CD4-positive, alpha-beta T cell (primary cell): ENCODE measurements at regions not wholly inside any gene's neighbourhood (a gene's known extent, or its start where the extent isn't known, plus 50 kb on each side); places are given as distances from the start of the nearest gene placed in this dataset.

ENCODE experiments used
- ATAC-seq: fragments of 200-7000 bp; cut with Tn5 transposase; one replicate; pipeline ENCODE4 v1.10.0; 2022; ENCODE audit warnings: mild to moderate bottlenecking; ENCODE audit not compliant: poor library complexity
- CTCF ChIA-PET: fragments of 350-600 bp; sonication (Branson Sonifier 250); formaldehyde crosslinking; loops from one replicate; lab custom pipeline; 2021; ENCODE audit warnings: antibody characterized with exemption, inconsistent platforms; lab: Charles Lee
- POLR2A ChIA-PET: fragments of 350-600 bp; sonication (Branson Sonifier 250); formaldehyde crosslinking; loops from one replicate; lab custom pipeline; 2021; ENCODE audit warnings: antibody characterized with exemption, inconsistent platforms; lab: Charles Lee
- DNase-seq, 14 experiments: peaks; one replicate each; pipeline ENCODE4 v3.0.0-alpha.2; 2013 to 2020; ENCODE audit warnings: mixed read lengths in 2 of 14
- H3K27ac ChIP-seq, 2 donors: one replicate each; pipeline versions ENCODE4 v1.5.1 to v1.7.0; 2013; ENCODE audit warnings: low read length in 2 of 2, low read depth in 1 of 2, mild to moderate bottlenecking in 1 of 2
- H3K27me3 ChIP-seq, 2 experiments: 1 replicate in 1 of 2; 2 replicates in 1 of 2; pipeline versions ENCODE4 v1.6.1 to v1.7.0; 2013; ENCODE audit warnings: low read length in 2 of 2, control low read depth in 1 of 2, mild to moderate bottlenecking in 1 of 2, moderate library complexity in 1 of 2; ENCODE audit not compliant: insufficient read depth in 2 of 2, control insufficient read depth in 1 of 2
- H3K36me3 ChIP-seq: one replicate; pipeline ENCODE4 v1.6.1; 2013; ENCODE audit warnings: low read length, control low read depth; ENCODE audit not compliant: insufficient read depth
- H3K4me1 ChIP-seq: one replicate; pipeline ENCODE4 v1.6.1; 2013; ENCODE audit warnings: low read length, control low read depth; ENCODE audit not compliant: insufficient read depth
- H3K4me3 ChIP-seq: one replicate; pipeline ENCODE4 v1.5.1; 2013; ENCODE audit warnings: mild to moderate bottlenecking, low read length, moderate library complexity
- H3K9me3 ChIP-seq, 2 experiments: 1 replicate in 1 of 2; 2 replicates in 1 of 2; pipeline versions ENCODE4 v1.6.1 to v1.7.0; 2013; ENCODE audit warnings: low read length in 2 of 2, mild to moderate bottlenecking in 2 of 2, control low read depth in 1 of 2, moderate library complexity in 1 of 2; ENCODE audit not compliant: control insufficient read depth in 1 of 2, insufficient read depth in 1 of 2
- H3K27ac Mint-ChIP-seq: one replicate; pipeline ENCODE4 v1.8.0; 2020; ENCODE audit warnings: mixed read lengths
- H3K27me3 Mint-ChIP-seq: one replicate; pipeline ENCODE4 v1.8.0; 2021; ENCODE audit warnings: mixed read lengths
- H3K36me3 Mint-ChIP-seq: one replicate; pipeline ENCODE4 v1.8.0; 2021; ENCODE audit warnings: low read depth, mixed read lengths
- H3K4me1 Mint-ChIP-seq: one replicate; pipeline ENCODE4 v1.8.0; 2021; ENCODE audit warnings: low read depth, mixed read lengths
- H3K4me3 Mint-ChIP-seq: one replicate; pipeline ENCODE4 v1.8.0; 2020; ENCODE audit warnings: mild to moderate bottlenecking, mixed read lengths
- H3K9me3 Mint-ChIP-seq: one replicate; pipeline ENCODE4 v1.8.0; 2020; ENCODE audit warnings: mixed read lengths
- CTCF ChIP-seq: fragments of 200-600 bp; IDR thresholded peaks from one replicate; pipeline ENCODE4 v1.8.0; 2022; ENCODE audit warnings: antibody characterized with exemption, mild to moderate bottlenecking
- intact Hi-C, 2 experiments: fragments of 100-400 bp; cut with DNase I in 1 of 2; cut with micrococcal nuclease in 1 of 2; formaldehyde crosslinking; loops; one replicate each; pipeline versions ENCODE4 v1.15.1 to v1.9.0; 2023 to 2025; cut with DNase I, micrococcal nuclease

- H3K4me3 ChIP-seq: no peak overlapping the region
- Mint-ChIP-seq H3K4me3 (no peak overlapping the region), H3K36me3 (no peaks in the 10 kb centered on the region), H3K27ac (no peak overlapping the region), H3K4me1 (no peaks in the 10 kb centered on the region), H3K27me3 (peaks cover 2% of the 10 kb centered on the region), H3K9me3 (no peaks in the 10 kb centered on the region)
- no peaks in the 10 kb centered on the region for H3K27me3 ChIP-seq
- no peak for TF ChIP-seq CTCF
- CTCF ChIA-PET: interaction anchor here (1.2 kb wide), 1 partner anchor 14 kb away, joined by 4 read pairs; no protein-coding TSS in a partner anchor
- H3K4me1 ChIP-seq: no peaks in the 10 kb centered on the region
- no peaks in the 10 kb centered on the region for H3K36me3 ChIP-seq
- intact Hi-C loops: no loop called here
- no peak for ATAC-seq
- POLR2A ChIA-PET: no interaction called here
- DNase-seq: no peak
- H3K9me3 ChIP-seq: no peaks in the 10 kb centered on the region
- no peak overlapping the region for H3K27ac ChIP-seq
These were observed 132.6 kb downstream of the PLK2 start for GRCh38 chr5:58327289-58327688.

- H3K36me3 Mint-ChIP-seq: no peaks in the 10 kb centered on the region
- H3K4me1 Mint-ChIP-seq: no peaks in the 10 kb centered on the region
- no peak overlapping the region for H3K4me3 ChIP-seq
- H3K27me3 ChIP-seq: no peaks in the 10 kb centered on the region
- no peak overlapping the region for H3K27ac Mint-ChIP-seq
- no peaks in the 10 kb centered on the region for H3K9me3 ChIP-seq
- intact Hi-C loops: no loop called here
- no peaks in the 10 kb centered on the region for H3K4me1 ChIP-seq
- ChIA-PET POLR2A (no interaction called here), CTCF (no interaction called here)
- H3K9me3 Mint-ChIP-seq: no peaks in the 10 kb centered on the region
- no peaks in the 10 kb centered on the region for H3K36me3 ChIP-seq
- H3K4me3 Mint-ChIP-seq: no peak overlapping the region
- DNase-seq (no peak), ATAC-seq (no peak)
- H3K27ac ChIP-seq: no peak overlapping the region
- no peak for TF ChIP-seq CTCF
- no peaks in the 10 kb centered on the region for H3K27me3 Mint-ChIP-seq
These were observed 133.9 kb downstream of the PLK2 start for GRCh38 chr5:58326022-58326421.

DNA sequence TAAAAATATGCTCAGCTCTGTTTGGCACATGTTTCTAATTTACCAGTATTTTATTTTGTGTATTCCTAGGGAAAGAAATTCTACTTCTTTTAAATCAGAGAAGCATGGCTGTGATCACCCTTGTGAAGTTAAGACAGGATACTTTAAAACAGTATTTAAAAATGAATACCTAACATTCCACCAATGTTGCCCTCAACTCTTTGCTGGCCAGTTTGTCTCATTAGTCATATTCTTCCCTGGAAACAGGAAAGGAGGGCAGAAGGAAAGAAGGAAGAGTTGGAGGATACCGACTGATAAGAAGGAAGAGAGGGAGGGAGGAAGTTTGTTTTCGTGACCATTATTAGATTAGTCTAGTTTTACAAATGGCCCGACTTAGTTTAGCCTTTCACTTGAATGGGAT, 137.4 kb downstream of the PLK2 start:
- CTCF ChIA-PET: no interaction called here
- no peak overlapping the region for H3K4me3 Mint-ChIP-seq
- POLR2A ChIA-PET: no interaction called here

More for the DNA sequence above, 137.4 kb downstream of the PLK2 start:
- Mint-ChIP-seq H3K27me3 (no peaks in the 10 kb centered on the region), H3K9me3 (no peaks in the 10 kb centered on the region), H3K4me1 (no peaks in the 10 kb centered on the region), H3K27ac (no peak overlapping the region), H3K36me3 (no peaks in the 10 kb centered on the region)
- DNase-seq: no peak
- no peaks in the 10 kb centered on the region for H3K36me3 ChIP-seq
- H3K27me3 ChIP-seq: no peaks in the 10 kb centered on the region
- no peaks in the 10 kb centered on the region for H3K9me3 ChIP-seq
- TF ChIP-seq CTCF: no peak
- no peaks in the 10 kb centered on the region for H3K4me1 ChIP-seq
- no peak overlapping the region for H3K4me3 ChIP-seq
- H3K27ac ChIP-seq: no peak overlapping the region
- no peak for ATAC-seq
- intact Hi-C loops: no loop called here
